ENCODE measurements at regions not wholly inside any gene's neighbourhood (a gene's known extent, or its start where the extent isn't known, plus 50 kb on each side); places are given as distances from the start of the nearest gene placed in this dataset.

DNA sequence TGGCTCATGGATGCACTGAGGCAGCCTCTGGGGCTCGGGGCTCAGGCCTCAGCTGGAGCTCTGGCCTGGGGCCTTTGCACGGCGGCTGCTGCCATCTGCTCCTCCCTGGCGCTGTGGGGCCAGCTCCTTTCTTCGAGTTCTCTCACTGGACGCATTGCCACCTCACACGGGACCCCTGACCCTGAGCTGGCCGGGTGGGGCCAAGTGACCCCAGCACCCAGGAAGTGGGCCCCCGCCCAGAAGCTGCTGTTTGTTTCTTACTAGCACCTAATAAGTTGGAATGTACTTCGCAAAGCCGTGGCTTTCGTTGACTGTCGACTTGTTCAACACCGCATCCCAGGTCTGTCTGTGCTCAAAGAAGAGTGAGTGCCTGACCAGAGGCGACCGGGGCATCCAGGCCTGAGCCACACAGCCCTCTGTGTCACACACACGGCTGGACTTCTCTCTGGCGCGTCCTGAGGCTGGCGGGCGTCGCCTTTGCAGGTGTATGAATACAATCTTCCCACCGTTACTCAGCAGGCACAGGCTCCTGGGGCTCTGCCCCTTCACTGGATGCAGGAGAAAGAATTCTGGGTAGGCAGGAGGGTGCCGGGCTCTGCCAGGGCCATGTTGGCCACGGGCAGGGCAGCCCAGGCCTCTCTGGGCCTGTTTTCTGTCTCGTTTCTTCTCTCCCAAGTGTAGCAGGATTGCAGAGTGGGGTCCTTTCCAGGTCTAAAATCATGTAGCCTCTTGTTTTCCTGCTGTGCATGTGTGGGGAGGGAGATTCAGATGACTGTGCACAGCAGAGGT, 112.9 kb downstream of the DLL1 start:
- Histone ChIP-seq H2BK120ac (replicated peaks; ENCODE audit: low read depth, low read length) (no peak overlapping the region), H4K5ac (ENCODE audit: insufficient read length, low read depth, low read length) (no peak overlapping the region), H3K9me3 (ENCODE audit: insufficient read depth in 2 of 2, low read depth in 1 of 2, low read length in 1 of 2) (peaks cover 3 to 15% of the 10 kb centered on the region in 2 experiments; a peak in 3 of 4 replicates), H4K8ac (ENCODE audit: extremely low read depth, insufficient read depth, low read length) (peak overlapping the region; percentile 77; the same call in 1 of the 2 replicates), H3K23me2 (ENCODE audit: low read depth, low read length) (no peaks in the 10 kb centered on the region), H3K9ac (replicated peaks in 1 of 4; ENCODE audit: extremely low read depth in 1 of 4, low read depth in 3 of 4, low read length in 3 of 4) (no peak overlapping the region), H3K4me2 (ENCODE audit: insufficient read depth in 1 of 2, low read depth in 2 of 2, low read length in 2 of 2) (no peak overlapping the region), H2AFZ (ENCODE audit: low read length) (no peak overlapping the region), H2BK12ac (ENCODE audit: low read depth, low read length) (no peak overlapping the region), H3K27me3 (replicated peaks in 1 of 4; ENCODE audit: control insufficient read depth in 3 of 4, extremely low read depth in 1 of 4, insufficient read depth in 3 of 4, low read length in 3 of 4) (no peaks in the 10 kb centered on the region; a peak in 1 of 7 replicates), H3K36me3 (ENCODE audit: control insufficient read depth in 2 of 4, insufficient read depth in 4 of 4, low read length in 3 of 4) (peaks cover 0 to 3% (median 0%) of the 10 kb centered on the region in 4 experiments; a peak in 1 of 8 replicates), H3K4me1 (replicated peaks in 1 of 4; ENCODE audit: control insufficient read depth in 3 of 4, insufficient read depth in 4 of 4, low read length in 3 of 4) (no peaks in the 10 kb centered on the region; a peak in 1 of 7 replicates), H2BK20ac (ENCODE audit: low read length) (no peak overlapping the region), H3K56ac (replicated peaks; ENCODE audit: insufficient read length, low read depth, low read length) (no peak overlapping the region), H3K23ac (ENCODE audit: insufficient read length) (no peak overlapping the region), H4K91ac (replicated peaks; ENCODE audit: insufficient read length, low read length) (no peak overlapping the region), H2AK5ac (ENCODE audit: low read depth, low read length) (no peak overlapping the region), H3K79me1 (ENCODE audit: low read depth, low read length) (no peaks in the 10 kb centered on the region), H2BK5ac (ENCODE audit: low read depth, low read length) (no peak overlapping the region), H3K18ac (ENCODE audit: extremely low read depth, low read length) (no peak overlapping the region), H3K4ac (replicated peaks; ENCODE audit: insufficient read length, low read depth, low read length) (no peak overlapping the region), H3K79me2 (ENCODE audit: control insufficient read depth in 1 of 2, insufficient read depth in 2 of 2, low read length in 2 of 2) (no peaks in the 10 kb centered on the region), H3K27ac (ENCODE audit: low read depth, low read length) (no peak overlapping the region), H4K20me1 (replicated peaks in 1 of 2; ENCODE audit: control insufficient read depth in 1 of 2, insufficient read depth in 2 of 2, low read length in 2 of 2) (no peaks in the 10 kb centered on the region), H2BK15ac (ENCODE audit: low read length) (no peak overlapping the region), H3K14ac (ENCODE audit: insufficient read length) (no peak overlapping the region), H3K4me3 (ENCODE audit: extremely low read depth in 1 of 4, insufficient read depth in 2 of 4, low read depth in 3 of 4, low read length in 4 of 4) (no peak overlapping the region)
- ChIA-PET CTCF (ENCODE audit: partially characterized antibody) (interaction anchor here (0.7 kb wide), 1 partner anchor 384 kb away, joined by 3 read pairs; no protein-coding TSS in a partner anchor), POLR2A (ENCODE audit: partially characterized antibody) (no interaction called here)
- 91% methylated on average over 26 of the region's 26 CpGs; no CpG with 5 or more reads in 1 of the 2 experiments for WGBS, 2 experiments (ENCODE audit: extremely low coverage in 1 of 2, insufficient coverage in 1 of 2, insufficient read length in 1 of 2, insufficient replicate concordance in 2 of 2, low coverage in 1 of 2, low lambda C conversion rate in 2 of 2, missing lambda C conversion rate in 1 of 2)
- DNase-seq (ENCODE audit: low read depth in 1 of 2, low spot score in 2 of 2) (peak in 1 of 2 experiments; percentile 43), FAIRE-seq (no peak)
- no peak for TF ChIP-seq SIN3A (conservative IDR thresholded peaks at IDR 0.05 in 1 of 2, IDR thresholded peaks at IDR 0.05 in 1 of 2; ENCODE audit: low read depth in 1 of 2, low read length in 2 of 2)
- TF ChIP-seq ASH2L (IDR thresholded peaks at IDR 0.05; ENCODE audit: low read length), result no peak
- TF ChIP-seq JUN (IDR thresholded peaks at IDR 0.05; ENCODE audit: low read depth, low read length), result no peak
- no peak for TF ChIP-seq CHD2 (IDR thresholded peaks at IDR 0.05; ENCODE audit: low read length)
- TF ChIP-seq, protein P1, sequence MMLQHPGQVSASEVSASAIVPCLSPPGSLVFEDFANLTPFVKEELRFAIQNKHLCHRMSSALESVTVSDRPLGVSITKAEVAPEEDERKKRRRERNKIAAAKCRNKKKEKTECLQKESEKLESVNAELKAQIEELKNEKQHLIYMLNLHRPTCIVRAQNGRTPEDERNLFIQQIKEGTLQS (IDR thresholded peaks at IDR 0.05; ENCODE audit: insufficient read depth, low read depth, low read length), result no peak
- no peak for TF ChIP-seq TEAD4 (IDR thresholded peaks at IDR 0.05; ENCODE audit: low read depth, low read length)
- TF ChIP-seq KDM5A (IDR thresholded peaks at IDR 0.05; ENCODE audit: low read length), result no peak
- no peak for TF ChIP-seq TBP (IDR thresholded peaks at IDR 0.05; ENCODE audit: low read depth, low read length)
- TF ChIP-seq RNF2 (IDR thresholded peaks at IDR 0.05; ENCODE audit: borderline replicate concordance, low read depth, low read length, missing control alignments, poor library complexity, severe bottlenecking), result no peak

Data from H1 (cell line).